GM06990 (cell line): ENCODE measurements at regions not wholly inside any gene's neighbourhood (a gene's known extent, or its start where the extent isn't known, plus 50 kb on each side); places are given as distances from the start of the nearest gene placed in this dataset.

Experiments
- DNase-seq: peaks from one replicate; pipeline ENCODE4 v3.0.0-alpha.2; 2011; ENCODE audit not compliant: insufficient read length; ENCODE audit errors: extremely low read depth
- H3K27me3 ChIP-seq: replicated peaks from 2 replicates; pipeline ENCODE4 v1.6.0; 2011; ENCODE audit warnings: low read length; ENCODE audit not compliant: control insufficient read depth, insufficient read depth
- H3K36me3 ChIP-seq: 2 replicates; pipeline ENCODE4 v1.5.1; 2011; ENCODE audit warnings: low read length; ENCODE audit not compliant: control insufficient read depth, insufficient read depth
- H3K4me3 ChIP-seq: replicated peaks from 2 replicates; pipeline ENCODE4 v1.5.1; 2011; ENCODE audit warnings: low read depth, mild to moderate bottlenecking, control low read depth, low read length
- CTCF ChIP-seq: IDR thresholded peaks from 2 replicates; pipeline ENCODE4 v1.5.1; 2011; ENCODE audit warnings: low read length, control low read depth, mild to moderate bottlenecking, inconsistent platforms; ENCODE audit not compliant: insufficient read depth, poor library complexity, severe bottlenecking

GRCh38 chr6:22381845-22382544, 85.2 kb upstream of the PRL start:
- H3K36me3 ChIP-seq = no peaks in the 10 kb centered on the region
- no peak for DNase-seq
- no peak for TF ChIP-seq CTCF
- H3K4me3 ChIP-seq = no peak overlapping the region
- no peaks in the 10 kb centered on the region for H3K27me3 ChIP-seq

- Histone ChIP-seq H3K27me3 (no peaks in the 10 kb centered on the region), H3K4me3 (no peak overlapping the region), H3K36me3 (no peaks in the 10 kb centered on the region)
- no peak for TF ChIP-seq CTCF
- DNase-seq = no peak
Measured at GRCh38 chr6:22383016-22383415, 86.2 kb upstream of the PRL start.

- H3K36me3 ChIP-seq = no peaks in the 10 kb centered on the region
- no peak for DNase-seq
- TF ChIP-seq CTCF = no peak
- H3K27me3 ChIP-seq = no peaks in the 10 kb centered on the region
- H3K4me3 ChIP-seq = no peak overlapping the region
Measured at GRCh38 chr6:22392711-22393110, 95.9 kb upstream of the PRL start.

- Histone ChIP-seq H3K36me3 (no peaks in the 10 kb centered on the region), H3K27me3 (no peaks in the 10 kb centered on the region), H3K4me3 (no peak overlapping the region)
- DNase-seq = no peak
- no peak for TF ChIP-seq CTCF
Measured at GRCh38 chr6:22394691-22395090, 97.9 kb upstream of the PRL start.

- Histone ChIP-seq H3K27me3 (no peaks in the 10 kb centered on the region), H3K36me3 (no peaks in the 10 kb centered on the region), H3K4me3 (no peak overlapping the region)
- TF ChIP-seq CTCF = no peak
- DNase-seq = no peak
Measured at GRCh38 chr6:22399693-22400092, 102.9 kb upstream of the PRL start.

GRCh38 chr6:22401206-22401605, 104.4 kb upstream of the PRL start:
- no peaks in the 10 kb centered on the region for H3K36me3 ChIP-seq
- TF ChIP-seq CTCF = no peak
- no peaks in the 10 kb centered on the region for H3K27me3 ChIP-seq
- H3K4me3 ChIP-seq = no peak overlapping the region
- no peak for DNase-seq
